H1 (cell line): ENCODE measurements at regions not wholly inside any gene's neighbourhood (a gene's known extent, or its start where the extent isn't known, plus 50 kb on each side); places are given as distances from the start of the nearest gene placed in this dataset.

Source experiments
- CTBP2 ChIP-seq: IDR thresholded peaks from 2 replicates; pipeline ENCODE4 v1.7.0; 2011; ENCODE audit warnings: borderline replicate concordance, mild to moderate bottlenecking, moderate library complexity, mixed read lengths, low read length; ENCODE audit not compliant: insufficient read depth, insufficient read length
- FOSL1 ChIP-seq: IDR thresholded peaks from 2 replicates; pipeline ENCODE4 v1.6.1; 2011; ENCODE audit warnings: mild to moderate bottlenecking, low read depth, low read length, moderate library complexity; ENCODE audit not compliant: insufficient read depth
- MAFK ChIP-seq: IDR thresholded peaks from 2 replicates; pipeline ENCODE4 v1.6.1; 2012; ENCODE audit warnings: low read depth, mild to moderate bottlenecking, improper control_type of control experiment, low read length
- RBBP5 ChIP-seq: IDR thresholded peaks from 2 replicates; pipeline ENCODE4 v1.7.1; 2012; ENCODE audit warnings: low read depth, mild to moderate bottlenecking, inconsistent platforms, low read length, moderate library complexity, borderline replicate concordance
- RFX5 ChIP-seq: IDR thresholded peaks from 2 replicates; pipeline ENCODE4 v1.6.1; 2011; ENCODE audit warnings: low read depth, low read length, improper control_type of control experiment, borderline replicate concordance
- SRF ChIP-seq: IDR thresholded peaks from 2 replicates; pipeline ENCODE4 v1.6.1; 2011; ENCODE audit warnings: mild to moderate bottlenecking, low read depth, low read length, moderate library complexity
- TF ChIP-seq, protein P1 (sequence below), 3 experiments: IDR thresholded peaks; 1 replicate in 2 of 3; 2 replicates in 1 of 3; pipeline versions ENCODE4 v1.5.1 to v1.6.1; 2011; ENCODE audit warnings: low read length in 3 of 3, mild to moderate bottlenecking in 3 of 3, inconsistent platforms in 2 of 3, low read depth in 1 of 3, moderate library complexity in 1 of 3; ENCODE audit not compliant: insufficient read depth in 1 of 3; ENCODE audit errors: control extremely low read depth in 1 of 3

DNA sequence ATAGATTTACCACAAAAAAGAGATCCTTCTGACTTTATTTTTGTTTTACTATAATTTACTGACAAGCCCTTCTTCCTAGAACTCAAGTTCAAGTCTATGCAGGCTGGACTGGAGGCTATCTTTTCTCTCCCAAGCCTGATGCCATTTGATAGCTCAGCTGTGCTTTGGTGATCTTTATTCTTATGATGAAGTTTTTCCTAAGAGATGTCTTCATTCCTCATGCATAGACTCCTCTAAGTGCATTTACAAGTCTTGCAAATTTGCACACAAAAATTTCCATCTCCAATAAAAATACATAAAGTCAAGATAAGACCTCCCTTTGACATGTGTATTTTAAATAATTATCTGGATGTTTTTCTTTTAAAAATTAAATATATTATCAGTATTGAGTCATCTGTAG lies 167.4 kb upstream of the ETAA1 start:
- TF ChIP-seq, protein P1, sequence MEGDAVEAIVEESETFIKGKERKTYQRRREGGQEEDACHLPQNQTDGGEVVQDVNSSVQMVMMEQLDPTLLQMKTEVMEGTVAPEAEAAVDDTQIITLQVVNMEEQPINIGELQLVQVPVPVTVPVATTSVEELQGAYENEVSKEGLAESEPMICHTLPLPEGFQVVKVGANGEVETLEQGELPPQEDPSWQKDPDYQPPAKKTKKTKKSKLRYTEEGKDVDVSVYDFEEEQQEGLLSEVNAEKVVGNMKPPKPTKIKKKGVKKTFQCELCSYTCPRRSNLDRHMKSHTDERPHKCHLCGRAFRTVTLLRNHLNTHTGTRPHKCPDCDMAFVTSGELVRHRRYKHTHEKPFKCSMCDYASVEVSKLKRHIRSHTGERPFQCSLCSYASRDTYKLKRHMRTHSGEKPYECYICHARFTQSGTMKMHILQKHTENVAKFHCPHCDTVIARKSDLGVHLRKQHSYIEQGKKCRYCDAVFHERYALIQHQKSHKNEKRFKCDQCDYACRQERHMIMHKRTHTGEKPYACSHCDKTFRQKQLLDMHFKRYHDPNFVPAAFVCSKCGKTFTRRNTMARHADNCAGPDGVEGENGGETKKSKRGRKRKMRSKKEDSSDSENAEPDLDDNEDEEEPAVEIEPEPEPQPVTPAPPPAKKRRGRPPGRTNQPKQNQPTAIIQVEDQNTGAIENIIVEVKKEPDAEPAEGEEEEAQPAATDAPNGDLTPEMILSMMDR (IDR thresholded peaks at IDR 0.05; ENCODE audit: control extremely low read depth in 1 of 3, insufficient read depth in 1 of 3, low read depth in 1 of 3, low read length in 3 of 3), result no peak
- TF ChIP-seq MAFK (no peak), RBBP5 (no peak), CTBP2 (no peak), FOSL1 (no peak), RFX5 (no peak), SRF (no peak)
